H9 (cell line): ENCODE measurements at regions not wholly inside any gene's neighbourhood (a gene's known extent, or its start where the extent isn't known, plus 50 kb on each side); places are given as distances from the start of the nearest gene placed in this dataset.

ENCODE experiments used
- DNase-seq: peaks from one replicate; pipeline ENCODE4 v3.0.0-alpha.2; 2017
- H2AFZ ChIP-seq: one replicate; pipeline ENCODE4 v1.6.1; 2013; ENCODE audit warnings: mild to moderate bottlenecking, low read length, control low read depth, moderate library complexity
- H2AK5ac ChIP-seq: 2 replicates; pipeline ENCODE4 v1.6.1; 2013; ENCODE audit warnings: low read length, control low read depth, mixed read lengths; ENCODE audit not compliant: insufficient read length
- H2BK120ac ChIP-seq: one replicate; pipeline ENCODE4 v1.6.1; 2013; ENCODE audit warnings: low read depth, mild to moderate bottlenecking, low read length, control low read depth, inconsistent platforms; ENCODE audit not compliant: poor library complexity, severe bottlenecking
- H2BK12ac ChIP-seq: 2 replicates; pipeline ENCODE4 v1.6.1; 2013; ENCODE audit warnings: low read length, control low read depth, mixed read lengths, low read depth; ENCODE audit not compliant: insufficient read length
- H2BK15ac ChIP-seq: 2 replicates; pipeline ENCODE4 v1.6.1; 2013; ENCODE audit warnings: low read depth, low read length, control low read depth
- H2BK20ac ChIP-seq: one replicate; pipeline ENCODE4 v1.6.1; 2013; ENCODE audit warnings: low read depth, mild to moderate bottlenecking, low read length, control low read depth, inconsistent platforms; ENCODE audit not compliant: poor library complexity, severe bottlenecking
- H2BK5ac ChIP-seq: 2 replicates; pipeline ENCODE4 v1.6.1; 2013; ENCODE audit warnings: low read length, control low read depth, mixed read lengths; ENCODE audit not compliant: insufficient read length
- H3K14ac ChIP-seq: 2 replicates; pipeline ENCODE4 v1.6.1; 2013; ENCODE audit warnings: low read length, control low read depth; ENCODE audit not compliant: insufficient read depth
- H3K18ac ChIP-seq: 2 replicates; pipeline ENCODE4 v1.6.1; 2013; ENCODE audit warnings: low read depth, mild to moderate bottlenecking, mixed read lengths, low read length, control low read depth; ENCODE audit not compliant: insufficient read length
- H3K23ac ChIP-seq: 2 replicates; pipeline ENCODE4 v1.6.1; 2013; ENCODE audit warnings: low read length, control low read depth, mixed read lengths, low read depth; ENCODE audit not compliant: insufficient read length
- H3K23me2 ChIP-seq: 2 replicates; pipeline ENCODE4 v1.6.1; 2013; ENCODE audit warnings: low read depth, mild to moderate bottlenecking, mixed read lengths, low read length, control low read depth; ENCODE audit not compliant: insufficient read length, poor library complexity, severe bottlenecking
- H3K27ac ChIP-seq: 2 replicates; pipeline ENCODE4 v1.5.1; 2013; ENCODE audit warnings: low read length, control low read depth, mixed read lengths, low read depth; ENCODE audit not compliant: insufficient read length
- H3K27me3 ChIP-seq: 2 replicates; pipeline ENCODE4 v1.6.1; 2013; ENCODE audit warnings: low read length, control low read depth, inconsistent platforms; ENCODE audit not compliant: insufficient read depth
- H3K4ac ChIP-seq: 2 replicates; pipeline ENCODE4 v1.6.1; 2013; ENCODE audit warnings: low read depth, mild to moderate bottlenecking, control low read depth, inconsistent platforms, low read length, moderate library complexity
- H3K4me1 ChIP-seq: 2 replicates; pipeline ENCODE4 v1.6.1; 2013; ENCODE audit warnings: low read length, control low read depth, inconsistent platforms; ENCODE audit not compliant: insufficient read depth
- H3K4me2 ChIP-seq: 2 replicates; pipeline ENCODE4 v1.6.1; 2013; ENCODE audit warnings: low read length, control low read depth, mixed read lengths; ENCODE audit not compliant: insufficient read length, insufficient read depth
- H3K56ac ChIP-seq: 2 replicates; pipeline ENCODE4 v1.6.1; 2013; ENCODE audit warnings: low read depth, mild to moderate bottlenecking, mixed read lengths, low read length, control low read depth; ENCODE audit not compliant: insufficient read length
- H3K79me1 ChIP-seq: 2 replicates; pipeline ENCODE4 v1.6.1; 2013; ENCODE audit warnings: low read depth, mild to moderate bottlenecking, moderate library complexity, low read length, control low read depth, inconsistent platforms; ENCODE audit not compliant: insufficient read depth, poor library complexity, severe bottlenecking
- H3K79me2 ChIP-seq: 2 replicates; pipeline ENCODE4 v1.6.1; 2013; ENCODE audit warnings: low read length, control low read depth, inconsistent platforms; ENCODE audit not compliant: insufficient read depth
- H3K9ac ChIP-seq: 2 replicates; pipeline ENCODE4 v1.6.1; 2013; ENCODE audit warnings: low read length, control low read depth, mixed read lengths; ENCODE audit not compliant: insufficient read length; ENCODE audit errors: extremely low read depth
- H3K9me3 ChIP-seq: one replicate; pipeline ENCODE4 v1.6.1; 2013; ENCODE audit warnings: low read depth, low read length, inconsistent platforms; ENCODE audit not compliant: control insufficient read depth
- H3T11ph ChIP-seq: one replicate; pipeline ENCODE4 v1.6.1; 2013; ENCODE audit warnings: mild to moderate bottlenecking, low read length, control low read depth, inconsistent platforms
- H4K20me1 ChIP-seq: one replicate; pipeline ENCODE4 v1.6.1; 2013; ENCODE audit not compliant: control insufficient read depth, insufficient read length, insufficient read depth
- H4K5ac ChIP-seq: 2 replicates; pipeline ENCODE4 v1.6.1; 2013; ENCODE audit warnings: low read depth, mild to moderate bottlenecking, mixed read lengths, low read length, control low read depth; ENCODE audit not compliant: insufficient read length
- H4K8ac ChIP-seq: replicated peaks from 2 replicates; pipeline ENCODE4 v1.6.1; 2013; ENCODE audit warnings: low read length, control low read depth, mixed read lengths, low read depth; ENCODE audit not compliant: insufficient read length
- H4K91ac ChIP-seq: 2 replicates; pipeline ENCODE4 v1.6.1; 2013; ENCODE audit warnings: low read depth, mild to moderate bottlenecking, moderate library complexity, mixed read lengths, low read length, control low read depth; ENCODE audit not compliant: insufficient read length
- H3K27ac Mint-ChIP-seq, 3 experiments: 2 replicates in 2 of 3; 3 replicates in 1 of 3; pipeline ENCODE4 v1.8.0; 2020 to 2021; ENCODE audit warnings: mixed read lengths in 3 of 3, mild to moderate bottlenecking in 1 of 3, moderate library complexity in 1 of 3
- H3K27me3 Mint-ChIP-seq: 2 replicates; pipeline ENCODE4 v1.8.0; 2021; ENCODE audit warnings: low read depth, mild to moderate bottlenecking, moderate library complexity, mixed read lengths
- H3K36me3 Mint-ChIP-seq, 3 experiments: 2 replicates in 2 of 3; 3 replicates in 1 of 3; pipeline ENCODE4 v1.8.0; 2020 to 2021; ENCODE audit warnings: low read depth in 3 of 3, mixed read lengths in 3 of 3; ENCODE audit not compliant: insufficient read depth in 1 of 3
- H3K4me1 Mint-ChIP-seq, 2 experiments: 2 replicates each; pipeline ENCODE4 v1.8.0; 2020; ENCODE audit warnings: mixed read lengths in 2 of 2
- H3K4me3 Mint-ChIP-seq, 2 experiments: 2 replicates in 1 of 2; 3 replicates in 1 of 2; pipeline ENCODE4 v1.8.0; 2020 to 2021; ENCODE audit warnings: mild to moderate bottlenecking in 2 of 2, mixed read lengths in 2 of 2, moderate library complexity in 1 of 2
- H3K9me3 Mint-ChIP-seq, 2 experiments: 2 replicates in 1 of 2; 3 replicates in 1 of 2; pipeline ENCODE4 v1.8.0; 2020; ENCODE audit warnings: mild to moderate bottlenecking in 2 of 2, mixed read lengths in 2 of 2, moderate library complexity in 1 of 2
- WGBS: extraction: QIAGEN DNeasy Blood & Tissue Kit; methylation state at CpG from one replicate; pipeline ENCODE4 v1.1.7; 2013; ENCODE audit warnings: missing lambda C conversion rate, low lambda C conversion rate, mixed read lengths; ENCODE audit not compliant: insufficient read length; ENCODE audit errors: extremely low coverage; 5-methylcytosine and 5-hydroxymethylcytosine counted together
- TF ChIP-seq, protein P1 (sequence below): fragments of 200-600 bp; sonication (generic); conservative IDR thresholded peaks from 3 replicates; pipeline ENCODE4 v1.8.0; 2021; ENCODE audit warnings: antibody characterized with exemption, mild to moderate bottlenecking

DNA sequence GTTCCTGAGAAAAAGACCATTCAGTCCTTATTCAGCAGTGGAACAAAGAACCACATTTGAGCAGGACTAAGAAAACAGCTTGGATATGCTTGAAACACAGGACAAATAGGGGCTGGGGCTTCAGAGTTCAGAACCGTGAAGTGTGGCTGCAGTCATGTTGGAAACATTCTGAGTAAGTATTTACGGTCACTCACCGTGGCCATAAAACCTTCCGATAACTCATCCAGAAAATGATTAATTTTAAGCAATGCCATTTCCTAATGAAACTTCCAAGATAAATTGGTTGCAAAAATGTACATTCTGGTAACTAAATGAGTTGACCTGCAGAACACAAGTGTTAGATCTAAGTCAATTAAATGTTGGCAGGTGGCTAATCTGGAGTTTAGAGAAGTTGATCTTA, 279.2 kb downstream of the CXCL12 start:
- H3K27ac ChIP-seq: no peak overlapping the region
- no peak overlapping the region for H2AFZ ChIP-seq
- no peaks in the 10 kb centered on the region for H4K20me1 ChIP-seq
- peaks cover 12% of the 10 kb centered on the region in 2 experiments for H3K4me1 Mint-ChIP-seq
- no peak overlapping the region for H3K27ac Mint-ChIP-seq
- H3K18ac ChIP-seq: no peak overlapping the region
- H3K4ac ChIP-seq: no peak overlapping the region
- no peak overlapping the region for H4K5ac ChIP-seq
- H2BK20ac ChIP-seq: no peak overlapping the region
- H3K9me3 ChIP-seq: no peaks in the 10 kb centered on the region
- WGBS: no CpG with 5 or more reads among the region's 4 CpGs
- H3K79me1 ChIP-seq: no peaks in the 10 kb centered on the region
- H3K27me3 ChIP-seq: no peaks in the 10 kb centered on the region
- no peaks in the 10 kb centered on the region for H3K4me1 ChIP-seq
- H3K36me3 Mint-ChIP-seq: peaks cover 4 to 14% (median 6%) of the 10 kb centered on the region in 3 experiments
- H2AK5ac ChIP-seq: no peak overlapping the region
- no peak overlapping the region for H3K4me3 Mint-ChIP-seq
- no peak overlapping the region for H3T11ph ChIP-seq
- H4K91ac ChIP-seq: no peak overlapping the region
- DNase-seq: no peak
- H3K4me2 ChIP-seq: no peak overlapping the region
- peaks cover 17 to 18% of the 10 kb centered on the region in 2 experiments for H3K9me3 Mint-ChIP-seq
- no peak overlapping the region for H3K23ac ChIP-seq
- no peak overlapping the region for H3K14ac ChIP-seq
- no peak overlapping the region for H2BK5ac ChIP-seq
- H2BK12ac ChIP-seq: no peak overlapping the region
- H3K23me2 ChIP-seq: no peaks in the 10 kb centered on the region
- TF ChIP-seq, protein P1, sequence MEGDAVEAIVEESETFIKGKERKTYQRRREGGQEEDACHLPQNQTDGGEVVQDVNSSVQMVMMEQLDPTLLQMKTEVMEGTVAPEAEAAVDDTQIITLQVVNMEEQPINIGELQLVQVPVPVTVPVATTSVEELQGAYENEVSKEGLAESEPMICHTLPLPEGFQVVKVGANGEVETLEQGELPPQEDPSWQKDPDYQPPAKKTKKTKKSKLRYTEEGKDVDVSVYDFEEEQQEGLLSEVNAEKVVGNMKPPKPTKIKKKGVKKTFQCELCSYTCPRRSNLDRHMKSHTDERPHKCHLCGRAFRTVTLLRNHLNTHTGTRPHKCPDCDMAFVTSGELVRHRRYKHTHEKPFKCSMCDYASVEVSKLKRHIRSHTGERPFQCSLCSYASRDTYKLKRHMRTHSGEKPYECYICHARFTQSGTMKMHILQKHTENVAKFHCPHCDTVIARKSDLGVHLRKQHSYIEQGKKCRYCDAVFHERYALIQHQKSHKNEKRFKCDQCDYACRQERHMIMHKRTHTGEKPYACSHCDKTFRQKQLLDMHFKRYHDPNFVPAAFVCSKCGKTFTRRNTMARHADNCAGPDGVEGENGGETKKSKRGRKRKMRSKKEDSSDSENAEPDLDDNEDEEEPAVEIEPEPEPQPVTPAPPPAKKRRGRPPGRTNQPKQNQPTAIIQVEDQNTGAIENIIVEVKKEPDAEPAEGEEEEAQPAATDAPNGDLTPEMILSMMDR: no peak
- no peaks in the 10 kb centered on the region for H3K79me2 ChIP-seq
- no peak overlapping the region for H2BK15ac ChIP-seq
- H3K27me3 Mint-ChIP-seq: peaks cover 4% of the 10 kb centered on the region
- H3K9ac ChIP-seq: no peak overlapping the region
- no peak overlapping the region for H2BK120ac ChIP-seq
- no peak overlapping the region for H4K8ac ChIP-seq
- no peak overlapping the region for H3K56ac ChIP-seq
